H54 (cell line): ENCODE measurements at regions not wholly inside any gene's neighbourhood (a gene's known extent, or its start where the extent isn't known, plus 50 kb on each side); places are given as distances from the start of the nearest gene placed in this dataset.

Experiments used
- DNase-seq: peaks from one replicate; pipeline ENCODE4 v3.0.0; 2011; ENCODE audit warnings: low spot score, mixed read lengths; ENCODE audit not compliant: insufficient read length
- FAIRE-seq: peaks from 3 replicates; lab custom pipeline; 2011; peaks lifted over from hg19 to GRCh38; lab: Jason Lieb, UNC
- POLR2A ChIP-seq: IDR thresholded peaks from 2 replicates; pipeline ENCODE4 v1.6.1; 2011; ENCODE audit warnings: low read depth, mild to moderate bottlenecking, low read length

- no peak for DNase-seq
- no peak for FAIRE-seq
- TF ChIP-seq POLR2A = no peak
Observed at GRCh38 chr20:48571949-48572847, 255.6 kb downstream of the PREX1 start.

GRCh38 chr20:48569679-48570078 lies 258.1 kb downstream of the PREX1 start:
- no peak for TF ChIP-seq POLR2A
- no peak for DNase-seq
- no peak for FAIRE-seq

DNA sequence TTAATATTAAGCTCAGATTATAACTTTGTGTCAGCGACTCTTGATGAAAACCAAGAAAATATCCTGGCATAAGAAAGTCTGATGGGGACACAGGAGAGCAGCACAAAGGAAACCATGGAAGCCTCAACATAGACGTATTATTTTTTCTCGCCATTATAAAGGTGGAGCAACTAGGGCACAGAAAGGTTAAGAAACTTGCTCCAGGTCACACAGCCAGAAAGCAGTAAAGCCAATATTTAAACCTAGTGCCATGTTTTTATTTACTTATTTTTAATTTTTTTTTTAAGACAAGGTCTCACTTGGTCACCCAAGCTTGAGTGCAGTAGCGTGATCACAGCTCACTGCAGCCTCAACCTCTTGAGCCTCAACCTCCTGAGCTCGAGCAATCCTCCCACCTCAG lies 259.3 kb downstream of the PREX1 start:
- FAIRE-seq (no peak), DNase-seq (no peak)
- TF ChIP-seq POLR2A = no peak

- no peak for FAIRE-seq
- no peak for TF ChIP-seq POLR2A
Observed at GRCh38 chr20:48567145-48567544, 260.7 kb downstream of the PREX1 start.

GRCh38 chr20:48564982-48565539 lies 262.7 kb downstream of the PREX1 start:
- no peak for TF ChIP-seq POLR2A
- FAIRE-seq (no peak), DNase-seq (no peak)

More at GRCh38 chr20:48567145-48567544, 260.7 kb downstream of the PREX1 start:
- DNase-seq = no peak

- FAIRE-seq (no peak), DNase-seq (no peak)
- no peak for TF ChIP-seq POLR2A
Observed at GRCh38 chr20:48563191-48563870, 264.5 kb downstream of the PREX1 start.

DNA sequence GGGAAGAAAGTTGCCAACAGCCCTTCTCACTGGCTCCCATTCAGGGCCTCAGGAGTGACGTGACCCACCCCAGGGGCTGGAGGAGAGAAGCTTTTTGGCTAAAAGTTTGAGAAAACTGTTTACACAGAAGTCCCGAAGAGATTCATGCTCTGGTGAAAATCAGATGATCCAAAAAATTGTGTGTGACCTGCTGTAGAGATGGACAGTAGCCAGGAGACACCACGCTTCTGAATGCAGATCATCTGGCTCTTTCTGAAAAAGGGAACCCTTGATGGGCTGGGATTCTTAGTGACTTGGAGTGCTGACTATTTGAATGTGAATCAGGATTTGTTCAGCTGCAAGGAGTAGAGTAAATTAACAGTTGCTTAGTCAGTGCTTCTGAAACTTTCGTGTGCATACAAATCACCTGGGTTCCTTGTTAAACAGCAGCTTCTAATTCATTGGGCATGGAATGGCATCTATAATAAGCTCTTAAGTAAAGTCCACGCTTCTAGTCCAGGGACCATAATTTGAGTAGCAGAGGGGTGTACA lies 265.1 kb downstream of the PREX1 start:
- FAIRE-seq (no peak), DNase-seq (no peak)
- TF ChIP-seq POLR2A = no peak

GRCh38 chr20:48558906-48559305 lies 268.9 kb downstream of the PREX1 start:
- FAIRE-seq (no peak), DNase-seq (no peak)
- TF ChIP-seq POLR2A = no peak

GRCh38 chr20:48557380-48557779 lies 270.4 kb downstream of the PREX1 start:
- DNase-seq = no peak
- TF ChIP-seq POLR2A = no peak
- no peak for FAIRE-seq

DNA sequence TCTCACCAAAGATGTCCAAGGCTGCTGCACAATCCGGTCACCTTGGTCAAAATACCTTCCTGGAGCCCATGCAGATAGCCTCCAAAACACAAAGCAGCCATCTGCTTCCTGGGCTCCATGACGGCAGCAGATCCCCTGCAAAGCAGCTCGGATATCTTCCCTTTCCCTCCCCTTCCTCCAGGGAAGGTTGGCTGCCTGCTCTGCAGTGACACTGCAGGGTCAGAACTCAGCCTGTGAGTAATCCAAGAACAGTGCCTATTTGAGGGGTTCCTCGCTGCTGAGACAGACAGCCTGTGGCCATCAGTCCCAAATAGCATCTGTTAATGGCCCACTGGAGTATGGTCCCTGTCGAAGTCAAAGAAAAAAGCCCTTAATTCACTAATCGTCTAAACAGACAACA lies 270.8 kb downstream of the PREX1 start:
- FAIRE-seq (no peak), DNase-seq (no peak)
- no peak for TF ChIP-seq POLR2A

DNA sequence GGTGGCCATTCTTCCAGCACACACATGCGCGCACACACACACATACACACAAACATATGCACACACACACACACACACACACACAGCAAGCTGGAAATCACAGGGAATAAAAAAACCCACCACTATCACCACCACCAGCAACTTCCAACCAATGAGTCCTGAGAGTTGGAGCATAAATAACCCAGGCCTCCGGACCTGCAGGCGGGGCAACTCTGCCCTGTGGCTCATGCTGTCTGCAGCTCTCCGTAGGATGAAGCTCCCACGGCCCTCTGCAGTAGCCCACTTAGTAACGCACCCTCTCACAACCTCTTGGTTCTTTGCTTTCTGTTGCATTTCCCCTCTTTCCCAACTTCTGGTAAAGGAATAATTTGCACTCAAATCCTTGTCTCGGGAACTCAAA lies 275.2 kb downstream of the PREX1 start:
- DNase-seq = no peak
- no peak for TF ChIP-seq POLR2A
- FAIRE-seq = no peak

- TF ChIP-seq POLR2A = no peak
- no peak for FAIRE-seq
- no peak for DNase-seq
Observed at GRCh38 chr20:48550814-48551213, 277.0 kb downstream of the PREX1 start.

DNA sequence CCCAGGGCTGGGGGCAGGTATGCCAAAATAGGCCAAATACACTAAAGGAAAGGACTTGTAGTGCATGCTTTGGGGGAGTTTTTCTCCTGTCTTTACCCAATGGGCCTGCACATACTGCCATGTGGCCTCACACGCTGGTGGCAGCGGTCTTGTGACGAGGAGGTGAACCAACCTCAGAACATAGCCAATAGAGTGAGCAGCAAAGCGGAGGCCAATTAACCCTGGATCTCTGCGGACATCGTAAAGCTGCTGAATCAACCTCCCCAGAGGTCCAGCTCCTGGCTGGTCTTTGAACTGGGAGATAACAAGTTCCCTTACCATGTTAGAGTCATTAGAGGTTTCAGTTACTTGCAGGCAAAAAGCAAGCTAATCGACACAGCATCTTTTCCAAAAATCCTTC lies 280.1 kb downstream of the PREX1 start:
- FAIRE-seq (no peak), DNase-seq (no peak)
- TF ChIP-seq POLR2A = no peak
